SK-N-SH (cell line): ENCODE measurements at regions not wholly inside any gene's neighbourhood (a gene's known extent, or its start where the extent isn't known, plus 50 kb on each side); places are given as distances from the start of the nearest gene placed in this dataset.

Experiments used
- CTCF ChIA-PET: fragments of 300-600, 350-600 bp; formaldehyde crosslinking; extraction: SDS; loops from one replicate; lab custom pipeline; 2021; lab: Yijun Ruan, JAX
- POLR2A ChIA-PET: fragments of 350-600 bp; sonication (Branson Sonifier 250); formaldehyde crosslinking; extraction: SDS; loops from one replicate; lab custom pipeline; 2020; ENCODE audit warnings: antibody characterized with exemption, inconsistent platforms; lab: Yijun Ruan, JAX
- DNase-seq: peaks from one replicate; pipeline ENCODE4 v3.0.0; 2012
- H2AFZ ChIP-seq: fragments of 200-600 bp; sonication (generic); 2 replicates; pipeline ENCODE4 v1.8.1; 2016; ENCODE audit warnings: antibody characterized with exemption, mild to moderate bottlenecking, low read depth
- H3F3A ChIP-seq: fragments of 200-600 bp; sonication (generic); replicated peaks from 2 replicates; pipeline ENCODE3; 2016; ENCODE audit warnings: antibody characterized with exemption, mild to moderate bottlenecking; ENCODE audit not compliant: insufficient read depth
- H3K27ac ChIP-seq, 2 experiments: fragments of 200-500 bp in 1 of 2; fragments of 200-600 bp in 1 of 2; sonication (Bioruptor generic) in 1 of 2; sonication (generic), shearing (Covaris generic) in 1 of 2; 2 replicates each; pipeline versions ENCODE4 v1.5.1 to v1.6.1; 2014 to 2016; ENCODE audit warnings: low read depth in 2 of 2, inconsistent platforms in 1 of 2, low read length in 1 of 2, mild to moderate bottlenecking in 1 of 2, mixed read lengths in 1 of 2
- H3K27me3 ChIP-seq: fragments of 200-600 bp; sonication (generic), shearing (Covaris generic); 2 replicates; pipeline ENCODE4 v1.6.1; 2016; ENCODE audit warnings: mixed run types; ENCODE audit not compliant: insufficient read depth
- H3K36me3 ChIP-seq, 2 experiments: fragments of 200-500 bp in 1 of 2; fragments of 200-600 bp in 1 of 2; sonication (Bioruptor generic) in 1 of 2; sonication (generic) in 1 of 2; replicated peaks in 1 of 2; 2 replicates each; pipeline versions ENCODE3 to v1.5.1; 2014 to 2016; ENCODE audit warnings: low read length in 1 of 2, mild to moderate bottlenecking in 1 of 2; ENCODE audit not compliant: insufficient read depth in 2 of 2, control insufficient read depth in 1 of 2
- H3K4me1 ChIP-seq, 2 experiments: fragments of 200-500 bp in 1 of 2; fragments of 200-600 bp in 1 of 2; sonication (Bioruptor generic) in 1 of 2; sonication (generic), shearing (Covaris generic) in 1 of 2; 2 replicates each; pipeline versions ENCODE4 v1.5.1 to v1.6.1; 2014 to 2016; ENCODE audit warnings: low read depth in 1 of 2, low read length in 1 of 2, mixed run types in 1 of 2; ENCODE audit not compliant: insufficient read depth in 2 of 2, control insufficient read depth in 1 of 2
- H3K4me2 ChIP-seq: fragments of 200-600 bp; sonication (generic), shearing (Covaris generic); 2 replicates; pipeline ENCODE4 v1.6.1; 2017; ENCODE audit warnings: mixed run types
- H3K4me3 ChIP-seq, 2 experiments: fragments of 200-500 bp in 1 of 2; fragments of 200-600 bp in 1 of 2; sonication (Bioruptor generic) in 1 of 2; sonication (generic), shearing (Covaris generic) in 1 of 2; 2 replicates each; pipeline versions ENCODE4 v1.5.1 to v1.8.1; 2014 to 2016; ENCODE audit warnings: low read depth in 2 of 2, inconsistent platforms in 1 of 2, low read length in 1 of 2, mild to moderate bottlenecking in 1 of 2, mixed read lengths in 1 of 2, moderate library complexity in 1 of 2
- H3K79me2 ChIP-seq: fragments of 200-600 bp; sonication (generic); 2 replicates; pipeline ENCODE4 v1.8.1; 2017; ENCODE audit warnings: mild to moderate bottlenecking; ENCODE audit not compliant: insufficient read depth
- H3K9ac ChIP-seq: fragments of 200-600 bp; sonication (generic); 2 replicates; pipeline ENCODE4 v1.6.1; 2017; ENCODE audit warnings: mixed run types
- H3K9me2 ChIP-seq: fragments of 200-600 bp; sonication (generic); 2 replicates; pipeline ENCODE4 v1.6.1; 2017; ENCODE audit warnings: mixed run types
- H3K9me3 ChIP-seq: fragments of 200-600 bp; sonication (generic); 2 replicates; pipeline ENCODE4 v1.6.1; 2017; ENCODE audit warnings: mixed run types, mild to moderate bottlenecking, moderate library complexity
- H4K20me1 ChIP-seq: fragments of 200-600 bp; sonication (generic); 2 replicates; pipeline ENCODE4 v1.6.1; 2017; ENCODE audit warnings: mild to moderate bottlenecking, mixed run types; ENCODE audit not compliant: insufficient read depth
- CHD2 ChIP-seq: fragments of 150-350 bp; IDR thresholded peaks from 2 replicates; pipeline ENCODE4 v1.6.1; 2018; ENCODE audit warnings: low read length; ENCODE audit not compliant: partially characterized antibody
- EP300 ChIP-seq, 2 experiments: IDR thresholded peaks; 2 replicates each; pipeline versions ENCODE4 v1.4.0 to v1.6.1; 2012; ENCODE audit warnings: borderline replicate concordance in 1 of 2, low read depth in 1 of 2, low read length in 1 of 2
- FOXJ3 ChIP-seq: sonication (generic); formaldehyde crosslinking; IDR thresholded peaks from 2 replicates; pipeline ENCODE4 v1.5.1; 2020; ENCODE audit warnings: mild to moderate bottlenecking, missing genetic modification reagents
- GATA2 ChIP-seq: sonication (generic); formaldehyde crosslinking; IDR thresholded peaks from 2 replicates; pipeline ENCODE4 v1.5.0; 2020; ENCODE audit warnings: mild to moderate bottlenecking, missing genetic modification reagents
- IRF3 ChIP-seq: fragments of 150-350 bp; IDR thresholded peaks from 2 replicates; pipeline ENCODE4 v1.6.1; 2016; ENCODE audit warnings: mild to moderate bottlenecking, low read depth, low read length
- MXI1 ChIP-seq: IDR thresholded peaks from 2 replicates; pipeline ENCODE4 v1.6.1; 2012; ENCODE audit warnings: mild to moderate bottlenecking, low read depth, low read length, improper control_type of control experiment
- POLR2AphosphoS5 ChIP-seq: IDR thresholded peaks from 2 replicates; pipeline ENCODE4 v1.6.1; 2012; ENCODE audit warnings: low read depth, low read length
- RAD21 ChIP-seq: IDR thresholded peaks from 2 replicates; pipeline ENCODE4 v1.6.1; 2012; ENCODE audit warnings: mild to moderate bottlenecking, low read length
- RCOR1 ChIP-seq: fragments of 150-350 bp; IDR thresholded peaks from 2 replicates; pipeline ENCODE4 v1.6.1; 2017; ENCODE audit warnings: antibody characterized with exemption, low read length
- REST ChIP-seq: IDR thresholded peaks from 2 replicates; pipeline ENCODE4 v1.6.1; 2012; ENCODE audit warnings: mild to moderate bottlenecking, low read depth, low read length, moderate library complexity
- RFX5 ChIP-seq: IDR thresholded peaks from 2 replicates; pipeline ENCODE4 v1.6.1; 2012; ENCODE audit warnings: mild to moderate bottlenecking, improper control_type of control experiment, low read length
- SIN3A ChIP-seq: IDR thresholded peaks from 2 replicates; pipeline ENCODE4 v1.6.1; 2012; ENCODE audit warnings: low read depth, mild to moderate bottlenecking, low read length, moderate library complexity, borderline replicate concordance
- TAF1 ChIP-seq: IDR thresholded peaks from 2 replicates; pipeline ENCODE4 v1.6.1; 2012; ENCODE audit warnings: low read depth, mild to moderate bottlenecking, low read length, moderate library complexity, borderline replicate concordance
- TCF12 ChIP-seq: IDR thresholded peaks from 2 replicates; pipeline ENCODE4 v1.4.0; 2012
- WGBS: methylation state at CpG from one replicate; pipeline ENCODE4 v1.1.6; 2017; ENCODE audit warnings: low lambda C conversion rate; 5-methylcytosine and 5-hydroxymethylcytosine counted together
- TF ChIP-seq, protein P1 (sequence below): fragments of 150-350 bp; IDR thresholded peaks from 2 replicates; pipeline ENCODE4 v1.6.1; 2017; ENCODE audit warnings: antibody characterized with exemption, low read length, low read depth, borderline replicate concordance
- TF ChIP-seq, protein P2 (sequence below): IDR thresholded peaks from 2 replicates; pipeline ENCODE4 v1.4.0; 2012; ENCODE audit warnings: low read depth, borderline replicate concordance

- 0 out of 4 replicates have a peak overlapping the region, but pooled peaks of 1 of the 2 experiments have one; percentile 1 for H3K4me3 ChIP-seq
- H3K36me3 ChIP-seq: no peaks in the 10 kb centered on the region
- peaks cover 46% of the 10 kb centered on the region for H3F3A ChIP-seq
- H3K27ac ChIP-seq: peak overlapping the region; percentile 89 to 98
- 0 out of 2 replicates have a peak, but pooled peaks cover 7% of the 10 kb centered on the region for H3K79me2 ChIP-seq
- no peak for DNase-seq
- 64% methylated on average over 10 of the region's 10 CpGs for WGBS
- H3K4me2 ChIP-seq: peak overlapping the region; percentile 63
- no peaks in the 10 kb centered on the region for H3K9me3 ChIP-seq
- no peaks in the 10 kb centered on the region for H4K20me1 ChIP-seq
- peak overlapping the region; percentile 69 for H3K9ac ChIP-seq
- H3K27me3 ChIP-seq: no peaks in the 10 kb centered on the region
- ChIA-PET CTCF (interaction anchor here (1.1 to 4.3 kb wide), 10 partner anchors 9 to 145 kb away, joined by 3 to 21 read pairs (median 8); partner anchors contain the start of gene ZFP36L2), POLR2A (interaction anchor here (0.7 to 3.3 kb wide), 4 partner anchors 13 to 185 kb away, joined by 3 to 13 read pairs (median 4); no protein-coding TSS in a partner anchor)
- TF ChIP-seq EP300 (IDR thresholded peaks at IDR 0.05; ENCODE audit: borderline replicate concordance in 1 of 2, low read depth in 1 of 2, low read length in 1 of 2) (0 out of 4 replicates have a peak, but pooled peaks of 1 of the 2 experiments have one; percentile 20), POLR2AphosphoS5 (no peak)
- no peaks in the 10 kb centered on the region for H3K9me2 ChIP-seq
- H2AFZ ChIP-seq: no peak overlapping the region
- peaks cover 58 to 74% of the 10 kb centered on the region in 2 experiments for H3K4me1 ChIP-seq
Observed at GRCh38 chr2:43082903-43083677, 143.3 kb downstream of the ZFP36L2 start.

DNA sequence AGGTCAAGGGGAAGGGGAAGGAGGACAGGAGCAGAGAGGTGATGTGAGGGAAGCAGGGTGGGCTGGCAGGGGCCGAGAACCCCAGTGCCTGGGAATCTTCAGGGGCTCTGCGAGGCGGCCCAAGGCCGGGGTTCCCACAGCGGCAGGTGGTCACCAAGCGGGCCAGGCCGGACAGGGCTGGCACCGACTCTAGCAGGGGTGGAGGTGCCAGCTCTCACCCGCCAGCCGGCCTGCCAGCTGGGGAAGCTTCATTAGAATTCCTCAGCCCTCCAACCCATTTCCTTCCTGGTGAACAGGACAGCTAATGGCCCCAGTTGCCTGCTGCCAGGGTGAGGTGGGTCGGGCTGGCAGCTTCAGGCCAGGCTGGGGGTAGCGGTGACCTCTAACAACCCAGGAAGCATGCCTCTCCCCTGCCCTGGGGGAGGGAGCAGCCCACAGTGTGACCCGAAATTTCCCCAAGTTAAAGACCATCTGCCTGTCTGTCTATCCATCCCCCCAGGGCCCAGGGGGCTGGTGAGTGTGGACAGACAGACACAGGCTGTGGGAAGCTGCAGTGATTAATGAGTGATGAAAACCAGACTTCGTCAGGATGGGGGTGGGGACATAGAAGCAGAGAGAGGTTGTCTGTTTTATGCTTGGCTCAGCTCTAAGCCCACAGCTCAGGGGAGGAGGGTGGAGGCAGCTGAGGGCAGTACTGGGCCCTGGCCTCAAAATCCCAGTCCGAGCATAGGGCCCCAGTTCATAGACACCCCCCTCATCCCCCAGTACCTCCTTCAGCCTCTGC, 144.1 kb downstream of the ZFP36L2 start:
- 53% methylated on average over 11 of the region's 15 CpGs for WGBS
- H3K4me1 ChIP-seq: peaks cover 54 to 74% of the 10 kb centered on the region in 2 experiments
- peak overlapping the region; percentile 63 for H3K4me2 ChIP-seq
- H3F3A ChIP-seq: peaks cover 44% of the 10 kb centered on the region
- H3K9me2 ChIP-seq: no peaks in the 10 kb centered on the region
- no peaks in the 10 kb centered on the region for H3K9me3 ChIP-seq
- ChIA-PET CTCF (interaction anchor here (0.9 to 4.3 kb wide), 13 partner anchors 8 to 402 kb away, joined by 3 to 21 read pairs (median 6); partner anchors contain the start of gene ZFP36L2), POLR2A (interaction anchor here (0.7 to 3.3 kb wide), 5 partner anchors 12 to 272 kb away, joined by 3 to 13 read pairs (median 4); no protein-coding TSS in a partner anchor)
- H2AFZ ChIP-seq: no peak overlapping the region; the same call in 1 of the 2 replicates
- H4K20me1 ChIP-seq: no peaks in the 10 kb centered on the region
- H3K27me3 ChIP-seq: no peaks in the 10 kb centered on the region
- peak; percentile 96 for DNase-seq
- 0 out of 2 replicates have a peak, but pooled peaks cover 7% of the 10 kb centered on the region for H3K79me2 ChIP-seq
- peak overlapping the region; percentile 89 to 98 for H3K27ac ChIP-seq
- H3K36me3 ChIP-seq: no peaks in the 10 kb centered on the region
- no peak overlapping the region for H3K4me3 ChIP-seq
- peak overlapping the region; percentile 69 for H3K9ac ChIP-seq
- TF ChIP-seq CHD2 (peak; percentile 98), REST (peak; percentile 79), RCOR1 (peak; percentile 97), RFX5 (0 out of 2 replicates have a peak, but pooled peaks have one; percentile 47), TCF12 (no peak), GATA2 (CRISPR knock-in tag) (peak; percentile 93), TAF1 (peak; percentile 67; the same call in 1 of the 2 replicates), RAD21 (peak; percentile 52), IRF3 (no peak), MXI1 (peak; percentile 67; the same call in 1 of the 2 replicates), FOXJ3 (CRISPR knock-in tag) (peak; percentile 100), SIN3A (peak; percentile 90), POLR2AphosphoS5 (peak; percentile 98)
- TF ChIP-seq, protein P1, sequence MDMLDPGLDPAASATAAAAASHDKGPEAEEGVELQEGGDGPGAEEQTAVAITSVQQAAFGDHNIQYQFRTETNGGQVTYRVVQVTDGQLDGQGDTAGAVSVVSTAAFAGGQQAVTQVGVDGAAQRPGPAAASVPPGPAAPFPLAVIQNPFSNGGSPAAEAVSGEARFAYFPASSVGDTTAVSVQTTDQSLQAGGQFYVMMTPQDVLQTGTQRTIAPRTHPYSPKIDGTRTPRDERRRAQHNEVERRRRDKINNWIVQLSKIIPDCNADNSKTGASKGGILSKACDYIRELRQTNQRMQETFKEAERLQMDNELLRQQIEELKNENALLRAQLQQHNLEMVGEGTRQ: no peak
- TF ChIP-seq, protein P2, sequence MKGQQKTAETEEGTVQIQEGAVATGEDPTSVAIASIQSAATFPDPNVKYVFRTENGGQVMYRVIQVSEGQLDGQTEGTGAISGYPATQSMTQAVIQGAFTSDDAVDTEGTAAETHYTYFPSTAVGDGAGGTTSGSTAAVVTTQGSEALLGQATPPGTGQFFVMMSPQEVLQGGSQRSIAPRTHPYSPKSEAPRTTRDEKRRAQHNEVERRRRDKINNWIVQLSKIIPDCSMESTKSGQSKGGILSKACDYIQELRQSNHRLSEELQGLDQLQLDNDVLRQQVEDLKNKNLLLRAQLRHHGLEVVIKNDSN: no peak
